ENCODE measurements at regions not wholly inside any gene's neighbourhood (a gene's known extent, or its start where the extent isn't known, plus 50 kb on each side); places are given as distances from the start of the nearest gene placed in this dataset.
A peak's percentile ranks its signal among the peaks of the same experiment; 100 is the strongest.

GRCh38 chr11:92626624-92627023 lies 342.8 kb upstream of the MTNR1B start:
- ChIA-PET POLR2A (interaction anchor here (0.6 kb wide), 1 partner anchor 224 kb away, joined by 4 read pairs; no protein-coding TSS in a partner anchor), CTCF (interaction anchor here (1.1 kb wide), 2 partner anchors 21 to 23 kb away, joined by 3 read pairs; no protein-coding TSS in a partner anchor)
- peaks cover 18% of the 10 kb centered on the region for H3F3A ChIP-seq (replicated peaks; ENCODE audit: insufficient read depth)
- H3K9me2 ChIP-seq = no peaks in the 10 kb centered on the region
- no peak overlapping the region for H2AFZ ChIP-seq (ENCODE audit: low read depth)
- H3K4me3 ChIP-seq (ENCODE audit: low read depth in 2 of 2, low read length in 1 of 2) = no peak overlapping the region
- H3K4me2 ChIP-seq = peak overlapping the region; percentile 23; the same call in 1 of the 2 replicates
- no peaks in the 10 kb centered on the region for H3K36me3 ChIP-seq (replicated peaks in 1 of 2; ENCODE audit: control insufficient read depth in 1 of 2, insufficient read depth in 2 of 2, low read length in 1 of 2)
- no peaks in the 10 kb centered on the region for H4K20me1 ChIP-seq (ENCODE audit: insufficient read depth)
- no peaks in the 10 kb centered on the region for H3K27me3 ChIP-seq (ENCODE audit: insufficient read depth)
- no peak for DNase-seq
- 0 out of 4 replicates have a peak overlapping the region, but pooled peaks of 1 of the 2 experiments have one; percentile 78 for H3K27ac ChIP-seq (ENCODE audit: low read depth in 2 of 2, low read length in 1 of 2)
- TF ChIP-seq PBX3 (IDR thresholded peaks at IDR 0.05) (no peak), SIN3A (IDR thresholded peaks at IDR 0.05; ENCODE audit: borderline replicate concordance, low read depth, low read length) (no peak), EZH2phosphoT487 (IDR thresholded peaks at IDR 0.05; ENCODE audit: borderline replicate concordance, low read depth) (no peak), FOSL2 (IDR thresholded peaks at IDR 0.05; ENCODE audit: borderline replicate concordance, low read depth) (no peak), IRF3 (IDR thresholded peaks at IDR 0.05; ENCODE audit: low read depth, low read length) (no peak), RAD21 (IDR thresholded peaks at IDR 0.05; ENCODE audit: low read length) (no peak), POLR2AphosphoS5 (IDR thresholded peaks at IDR 0.05; ENCODE audit: low read depth, low read length) (no peak), YY1 (IDR thresholded peaks at IDR 0.05; ENCODE audit: low read depth) (no peak), FOXJ3 (CRISPR knock-in tag; IDR thresholded peaks at IDR 0.05) (no peak)
- H3K79me2 ChIP-seq (ENCODE audit: insufficient read depth) = no peaks in the 10 kb centered on the region
- 100% methylated on average over 1 of the region's 1 CpG for WGBS (ENCODE audit: low lambda C conversion rate)
- no peak overlapping the region for H3K9ac ChIP-seq
- H3K4me1 ChIP-seq (ENCODE audit: control insufficient read depth in 1 of 2, insufficient read depth in 2 of 2, low read depth in 1 of 2, low read length in 1 of 2) = peaks cover 0 to 28% of the 10 kb centered on the region in 2 experiments; a peak in 1 of 4 replicates
- H3K9me3 ChIP-seq = no peaks in the 10 kb centered on the region

- peak overlapping the region in 1 of 2 experiments; percentile 78; a peak in 2 of 4 replicates for H3K27ac ChIP-seq (ENCODE audit: low read depth in 2 of 2, low read length in 1 of 2)
- peak overlapping the region; percentile 36; the same call in 1 of the 2 replicates for H3K9ac ChIP-seq
- 49% methylated on average over 7 of the region's 7 CpGs for WGBS (ENCODE audit: low lambda C conversion rate)
- H3K9me2 ChIP-seq = no peaks in the 10 kb centered on the region
- peak overlapping the region; percentile 20; the same call in 1 of the 2 replicates for H3K4me2 ChIP-seq
- H3K27me3 ChIP-seq (ENCODE audit: insufficient read depth) = no peaks in the 10 kb centered on the region
- no peak overlapping the region for H2AFZ ChIP-seq (ENCODE audit: low read depth)
- no peaks in the 10 kb centered on the region for H3K79me2 ChIP-seq (ENCODE audit: insufficient read depth)
- no peak overlapping the region for H3K4me3 ChIP-seq (ENCODE audit: low read depth in 2 of 2, low read length in 1 of 2)
- no peaks in the 10 kb centered on the region for H3K9me3 ChIP-seq
- H4K20me1 ChIP-seq (ENCODE audit: insufficient read depth) = no peaks in the 10 kb centered on the region
- peaks cover 0 to 28% of the 10 kb centered on the region in 2 experiments; a peak in 1 of 4 replicates for H3K4me1 ChIP-seq (ENCODE audit: control insufficient read depth in 1 of 2, insufficient read depth in 2 of 2, low read depth in 1 of 2, low read length in 1 of 2)
- CTCF ChIA-PET = no interaction called here
- TF ChIP-seq POLR2AphosphoS5 (IDR thresholded peaks at IDR 0.05; ENCODE audit: low read depth, low read length) (no peak), YY1 (IDR thresholded peaks at IDR 0.05; ENCODE audit: low read depth) (no peak), GABPA (IDR thresholded peaks at IDR 0.05; ENCODE audit: low read depth) (no peak), USF2 (IDR thresholded peaks at IDR 0.05; ENCODE audit: borderline replicate concordance, low read depth, low read length) (no peak), MEF2A (IDR thresholded peaks at IDR 0.05; ENCODE audit: borderline replicate concordance, low read depth) (no peak), PBX3 (IDR thresholded peaks at IDR 0.05) (0 out of 2 replicates have a peak, but pooled peaks have one; percentile 4), TEAD4 (IDR thresholded peaks at IDR 0.05; ENCODE audit: borderline replicate concordance, insufficient read depth) (no peak), NFIC (IDR thresholded peaks at IDR 0.05; ENCODE audit: borderline replicate concordance) (0 out of 2 replicates have a peak, but pooled peaks have one; percentile 10), REST (IDR thresholded peaks at IDR 0.05; ENCODE audit: low read depth, low read length) (no peak), TCF12 (IDR thresholded peaks at IDR 0.05) (peak; percentile 7; the same call in 1 of the 2 replicates), MAX (IDR thresholded peaks at IDR 0.05; ENCODE audit: low read depth) (0 out of 2 replicates have a peak, but pooled peaks have one; percentile 8)
- no peaks in the 10 kb centered on the region for H3K36me3 ChIP-seq (replicated peaks in 1 of 2; ENCODE audit: control insufficient read depth in 1 of 2, insufficient read depth in 2 of 2, low read length in 1 of 2)
- POLR2A ChIA-PET = no interaction called here
- H3F3A ChIP-seq (replicated peaks; ENCODE audit: insufficient read depth) = peaks cover 18% of the 10 kb centered on the region
- DNase-seq = no peak
Measured at GRCh38 chr11:92627615-92628256, 341.7 kb upstream of the MTNR1B start.

All from SK-N-SH (cell line).